Heart left ventricle (tissue), 16 donors: ENCODE measurements at regions not wholly inside any gene's neighbourhood (a gene's known extent, or its start where the extent isn't known, plus 50 kb on each side); places are given as distances from the start of the nearest gene placed in this dataset.

Experiments used
- ATAC-seq, 4 donors: fragments of 200-7000 bp; cut with Tn5 transposase; one replicate each; pipeline ENCODE4 v1.9.1; 2020 to 2022; ENCODE audit warnings: moderate library complexity in 4 of 4, mild to moderate bottlenecking in 3 of 4, moderate number of reproducible peaks in 1 of 4
- DNase-seq, 5 donors: peaks; one replicate each; pipeline ENCODE4 v3.0.0-alpha.2; 2020
- H3K27ac ChIP-seq, 12 donors: fragments of 200-600 bp; sonication (generic) in 4 of 12; one replicate each; pipeline versions ENCODE4 v1.5.0 to v1.8.0; 2016 to 2022; ENCODE audit warnings: mild to moderate bottlenecking in 2 of 12
- H3K27me3 ChIP-seq, 9 donors: fragments of 200-600 bp; sonication (generic) in 2 of 9; one replicate each; pipeline versions ENCODE4 v1.5.1 to v1.8.0; 2016 to 2022; ENCODE audit warnings: mild to moderate bottlenecking in 3 of 9
- H3K36me3 ChIP-seq, 9 donors: fragments of 200-600 bp; sonication (generic) in 2 of 9; one replicate each; pipeline versions ENCODE4 v1.5.0 to v1.8.0; 2018 to 2022; ENCODE audit warnings: mild to moderate bottlenecking in 2 of 9
- H3K4me1 ChIP-seq, 12 donors: fragments of 200-600 bp; sonication (generic) in 4 of 12; one replicate each; pipeline versions ENCODE4 v1.5.0 to v1.8.0; 2016 to 2022; ENCODE audit warnings: mild to moderate bottlenecking in 3 of 12
- H3K4me3 ChIP-seq, 12 donors: fragments of 200-600 bp; sonication (generic) in 4 of 12; one replicate each; pipeline versions ENCODE4 v1.5.0 to v1.8.0; 2017 to 2022; ENCODE audit warnings: mild to moderate bottlenecking in 9 of 12, moderate library complexity in 4 of 12
- H3K9me3 ChIP-seq, 12 donors: fragments of 200-600 bp; sonication (generic) in 4 of 12; one replicate each; pipeline versions ENCODE4 v1.5.0 to v1.8.0; 2016 to 2022; ENCODE audit warnings: mild to moderate bottlenecking in 1 of 12
- POLR2A ChIP-seq, 2 donors: fragments of 450-650 bp; IDR thresholded peaks; one replicate each; pipeline ENCODE4 v1.6.1; 2017; ENCODE audit warnings: antibody characterized with exemption in 2 of 2, mild to moderate bottlenecking in 2 of 2, moderate library complexity in 2 of 2
- WGBS, 4 donors: extraction: QIAGEN DNeasy Blood & Tissue Kit in 2 of 4; methylation state at CpG; one replicate each; pipeline versions ENCODE4 v1.1.5 to v1.1.7; 2013 to 2018; 5-methylcytosine and 5-hydroxymethylcytosine counted together
- intact Hi-C, 10 donors: fragments of 100-400 bp; cut with DNase I; formaldehyde crosslinking; loops; one replicate each; pipeline versions ENCODE4 v1.11.1 to v1.14.2; 2022
- TF ChIP-seq, protein P1 (sequence below), 12 donors: fragments of 200-600 bp; sonication (generic) in 4 of 12; IDR thresholded peaks; one replicate each; pipeline versions ENCODE4 v1.5.0 to v1.8.0; 2018 to 2022; ENCODE audit warnings: antibody characterized with exemption in 12 of 12, mild to moderate bottlenecking in 5 of 12
- donor health status: ischemic (EF 13 %, LVEDD 7.1; RV severe dilation, severe dysfunction).
- donor health status: healthy with polysubstance abuse.
- donor health status: DM: no; HTN: yes; CAD: no.
- donor health status: DM: no; HTN: no; CAD: no.
- donor health status: ischemic (EF 25% LVEDD 6.9; RV normal size, moderate dysfunction).
- donor health status: ischemic (EF 25% LVEDD 5.7; RV mildly dilated, moderate dysfunction).
- donor health status: healthy.
- donor health status: DM: yes; HTN: yes; CAD: no.
- donor health status: ischemic (EF 35%, LVEDD 5.7; RV mildly dilated, moderate dysfunction).
- donor health status: nonischemic (EF 11% LVEDD 7.7; RV severe dilation, severe dysfunction).
- donor health status: DM: yes; HTN: yes; CAD: no.
- donor health status: PGD.
- donor health status: ischemic (EF 29% LVEDD 5.4; RV normal size, mild dysfunction).
- donor health status: nonischemic (EF 23%, LVEDD 6.1; RV moderate dilation, normal function).

GRCh38 chr12:94801745-94802144 lies 151.4 kb upstream of the TMCC3 start:
- ATAC-seq, result no peak
- WGBS, 4 donors, result 77 to 85% (median 82%) methylated on average over 4 of the region's 4 CpGs
- H3K9me3 ChIP-seq, result no peaks in the 10 kb centered on the region
- no peaks in the 10 kb centered on the region for H3K27me3 ChIP-seq
- H3K36me3 ChIP-seq, result no peaks in the 10 kb centered on the region
- peaks cover 0 to 6% (median 0%) of the 10 kb centered on the region in 12 donors for H3K4me1 ChIP-seq
- intact Hi-C loops, result no loop called here
- DNase-seq, result no peak
- no peak overlapping the region for H3K27ac ChIP-seq
- no peak for TF ChIP-seq POLR2A (IDR thresholded peaks at IDR 0.05)
- TF ChIP-seq, protein P1, sequence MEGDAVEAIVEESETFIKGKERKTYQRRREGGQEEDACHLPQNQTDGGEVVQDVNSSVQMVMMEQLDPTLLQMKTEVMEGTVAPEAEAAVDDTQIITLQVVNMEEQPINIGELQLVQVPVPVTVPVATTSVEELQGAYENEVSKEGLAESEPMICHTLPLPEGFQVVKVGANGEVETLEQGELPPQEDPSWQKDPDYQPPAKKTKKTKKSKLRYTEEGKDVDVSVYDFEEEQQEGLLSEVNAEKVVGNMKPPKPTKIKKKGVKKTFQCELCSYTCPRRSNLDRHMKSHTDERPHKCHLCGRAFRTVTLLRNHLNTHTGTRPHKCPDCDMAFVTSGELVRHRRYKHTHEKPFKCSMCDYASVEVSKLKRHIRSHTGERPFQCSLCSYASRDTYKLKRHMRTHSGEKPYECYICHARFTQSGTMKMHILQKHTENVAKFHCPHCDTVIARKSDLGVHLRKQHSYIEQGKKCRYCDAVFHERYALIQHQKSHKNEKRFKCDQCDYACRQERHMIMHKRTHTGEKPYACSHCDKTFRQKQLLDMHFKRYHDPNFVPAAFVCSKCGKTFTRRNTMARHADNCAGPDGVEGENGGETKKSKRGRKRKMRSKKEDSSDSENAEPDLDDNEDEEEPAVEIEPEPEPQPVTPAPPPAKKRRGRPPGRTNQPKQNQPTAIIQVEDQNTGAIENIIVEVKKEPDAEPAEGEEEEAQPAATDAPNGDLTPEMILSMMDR (IDR thresholded peaks at IDR 0.05), result no peak
- H3K4me3 ChIP-seq, result no peak overlapping the region

DNA sequence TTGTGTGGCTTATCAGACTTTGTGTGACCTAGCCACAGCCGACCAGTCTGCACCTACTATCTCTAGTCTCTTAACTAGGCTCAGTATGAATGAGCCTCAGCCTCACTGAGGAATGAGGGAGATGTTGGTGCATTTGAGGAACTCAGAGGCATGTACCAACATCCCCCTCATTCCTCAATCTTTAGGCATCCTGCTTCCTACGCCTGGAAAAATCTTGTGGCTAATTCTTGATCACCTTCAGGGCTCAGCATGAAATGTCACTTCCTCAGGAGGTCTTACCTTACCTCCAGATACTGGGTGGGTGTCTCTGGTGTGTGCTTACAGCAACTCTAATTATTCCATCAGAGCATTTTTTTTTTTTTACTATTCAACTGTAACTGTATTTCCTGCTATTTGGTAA lies 148.8 kb upstream of the TMCC3 start:
- TF ChIP-seq, protein P1 (IDR thresholded peaks at IDR 0.05), result no peak
- TF ChIP-seq POLR2A (IDR thresholded peaks at IDR 0.05), result no peak
- DNase-seq (no peak), ATAC-seq (no peak)
- Histone ChIP-seq H3K27ac (no peak overlapping the region), H3K4me3 (no peak overlapping the region), H3K36me3 (no peaks in the 10 kb centered on the region), H3K27me3 (no peaks in the 10 kb centered on the region), H3K9me3 (no peaks in the 10 kb centered on the region), H3K4me1 (no peaks in the 10 kb centered on the region)
- intact Hi-C loops, result no loop called here
- WGBS, 4 donors, result 89 to 92% (median 90%) methylated on average over 2 of the region's 2 CpGs

DNA sequence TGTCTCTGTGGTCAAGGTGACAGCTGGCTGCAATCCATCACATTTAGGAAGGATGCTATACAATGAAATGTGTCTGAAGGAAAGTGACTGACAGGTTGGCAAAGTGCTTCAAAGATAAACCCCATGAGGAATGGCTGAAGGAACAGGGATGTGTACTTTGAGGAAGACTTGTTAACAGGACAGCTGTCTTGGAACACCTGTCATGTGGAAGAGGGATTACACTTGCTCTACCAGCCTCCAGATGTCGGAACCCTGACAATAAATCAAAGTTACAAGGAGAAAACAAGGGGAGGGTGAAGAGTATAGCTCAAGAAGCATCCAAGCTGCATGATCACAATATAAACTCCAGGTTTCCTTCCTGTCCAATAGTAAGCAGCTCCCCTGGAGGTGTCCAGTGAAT lies 147.8 kb upstream of the TMCC3 start:
- H3K4me1 ChIP-seq, result peaks cover 0 to 1% (median 0%) of the 10 kb centered on the region in 12 donors
- no peak for TF ChIP-seq POLR2A (IDR thresholded peaks at IDR 0.05)
- no peak for DNase-seq
- no peak overlapping the region for H3K27ac ChIP-seq
- no peaks in the 10 kb centered on the region for H3K27me3 ChIP-seq
- no peaks in the 10 kb centered on the region for H3K36me3 ChIP-seq
- no peaks in the 10 kb centered on the region for H3K9me3 ChIP-seq
- H3K4me3 ChIP-seq, result no peak overlapping the region
- no peak for ATAC-seq
- WGBS, 4 donors, result 38 to 76% (median 58%) methylated on average over 1 of the region's 1 CpG
- intact Hi-C loops, result no loop called here

DNA sequence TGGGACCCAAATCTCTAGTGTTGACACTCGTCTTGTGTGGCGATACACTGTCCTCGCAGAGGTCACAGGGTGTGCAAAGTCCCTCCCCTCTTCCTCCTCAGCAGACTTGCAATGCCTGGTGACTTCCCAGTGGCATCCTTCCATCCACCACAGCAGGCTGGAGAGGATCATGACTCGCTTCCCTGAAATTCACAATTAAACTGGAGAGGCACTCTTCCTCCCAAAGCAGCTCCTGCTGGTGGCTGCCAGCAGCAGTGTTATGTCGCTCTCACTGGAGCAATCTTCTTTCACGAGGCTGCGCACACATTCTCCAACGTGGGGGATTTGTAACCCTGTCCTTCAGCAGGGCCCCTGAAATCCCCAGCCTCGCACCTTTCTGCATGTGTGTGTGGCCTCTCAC lies 145.2 kb upstream of the TMCC3 start:
- Histone ChIP-seq H3K36me3 (no peaks in the 10 kb centered on the region), H3K9me3 (no peaks in the 10 kb centered on the region), H3K4me3 (no peak overlapping the region), H3K4me1 (peaks cover 0 to 11% (median 0%) of the 10 kb centered on the region in 12 donors), H3K27ac (no peak overlapping the region), H3K27me3 (no peaks in the 10 kb centered on the region)
- ATAC-seq, result no peak
- no peak for DNase-seq
- TF ChIP-seq, protein P1 (IDR thresholded peaks at IDR 0.05), result no peak
- no peak for TF ChIP-seq POLR2A (IDR thresholded peaks at IDR 0.05)
- whole genome bisulfite sequencing, 4 donors, result 66 to 82% (median 72%) methylated on average over 9 of the region's 9 CpGs
- intact Hi-C loops, result no loop called here

GRCh38 chr12:94795044-94795443 lies 144.7 kb upstream of the TMCC3 start:
- ATAC-seq, result no peak

More at GRCh38 chr12:94795044-94795443, 144.7 kb upstream of the TMCC3 start:
- DNase-seq, result no peak
- Histone ChIP-seq H3K27ac (no peak overlapping the region), H3K36me3 (no peaks in the 10 kb centered on the region), H3K4me3 (no peak overlapping the region), H3K4me1 (peaks cover 0 to 11% (median 0%) of the 10 kb centered on the region in 12 donors), H3K9me3 (no peaks in the 10 kb centered on the region), H3K27me3 (no peaks in the 10 kb centered on the region)
- intact Hi-C loops, result no loop called here
- TF ChIP-seq, protein P1 (IDR thresholded peaks at IDR 0.05), result no peak
- no peak for TF ChIP-seq POLR2A (IDR thresholded peaks at IDR 0.05)
- 81 to 94% (median 85%) methylated on average over 4 of the region's 4 CpGs for WGBS, 4 donors
